GM12875 (cell line): ENCODE measurements at regions not wholly inside any gene's neighbourhood (a gene's known extent, or its start where the extent isn't known, plus 50 kb on each side); places are given as distances from the start of the nearest gene placed in this dataset.

Experiments used
- H3K4me3 ChIP-seq: one replicate; pipeline ENCODE4 v1.5.1; 2011; ENCODE audit warnings: low read depth, low read length, control low read depth
- TF ChIP-seq, protein P1 (sequence below): IDR thresholded peaks from 2 replicates; pipeline ENCODE4 v1.5.1; 2011; ENCODE audit warnings: low read depth, mild to moderate bottlenecking, control low read depth, inconsistent platforms, low read length, moderate library complexity, borderline replicate concordance; ENCODE audit not compliant: insufficient read depth

GRCh38 chr7:116331020-116331419 lies 120.7 kb downstream of the TES start:
- no peak overlapping the region for H3K4me3 ChIP-seq
- TF ChIP-seq, protein P1, sequence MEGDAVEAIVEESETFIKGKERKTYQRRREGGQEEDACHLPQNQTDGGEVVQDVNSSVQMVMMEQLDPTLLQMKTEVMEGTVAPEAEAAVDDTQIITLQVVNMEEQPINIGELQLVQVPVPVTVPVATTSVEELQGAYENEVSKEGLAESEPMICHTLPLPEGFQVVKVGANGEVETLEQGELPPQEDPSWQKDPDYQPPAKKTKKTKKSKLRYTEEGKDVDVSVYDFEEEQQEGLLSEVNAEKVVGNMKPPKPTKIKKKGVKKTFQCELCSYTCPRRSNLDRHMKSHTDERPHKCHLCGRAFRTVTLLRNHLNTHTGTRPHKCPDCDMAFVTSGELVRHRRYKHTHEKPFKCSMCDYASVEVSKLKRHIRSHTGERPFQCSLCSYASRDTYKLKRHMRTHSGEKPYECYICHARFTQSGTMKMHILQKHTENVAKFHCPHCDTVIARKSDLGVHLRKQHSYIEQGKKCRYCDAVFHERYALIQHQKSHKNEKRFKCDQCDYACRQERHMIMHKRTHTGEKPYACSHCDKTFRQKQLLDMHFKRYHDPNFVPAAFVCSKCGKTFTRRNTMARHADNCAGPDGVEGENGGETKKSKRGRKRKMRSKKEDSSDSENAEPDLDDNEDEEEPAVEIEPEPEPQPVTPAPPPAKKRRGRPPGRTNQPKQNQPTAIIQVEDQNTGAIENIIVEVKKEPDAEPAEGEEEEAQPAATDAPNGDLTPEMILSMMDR = no peak

GRCh38 chr7:116332766-116333165 lies 122.4 kb downstream of the TES start:
- no peak overlapping the region for H3K4me3 ChIP-seq
- TF ChIP-seq, protein P1 = no peak

DNA sequence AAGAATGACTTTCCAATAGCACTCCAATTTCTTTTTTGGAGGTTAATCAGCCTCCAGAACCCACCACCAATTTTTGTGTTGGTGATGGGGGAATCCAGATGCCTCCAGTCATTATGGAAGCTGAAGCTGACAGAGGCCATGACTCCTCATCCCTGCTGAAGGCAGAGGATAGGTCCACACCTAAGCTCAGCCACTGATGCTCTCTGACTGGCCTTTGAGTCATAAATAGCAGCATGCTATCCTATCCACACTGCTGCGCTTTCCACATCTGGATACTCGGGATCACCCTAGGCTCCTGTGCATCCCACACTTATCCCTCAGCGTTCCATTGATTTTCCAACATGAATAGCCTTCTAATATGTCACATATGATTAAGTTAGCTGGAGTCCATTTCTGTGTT lies 124.2 kb downstream of the TES start:
- TF ChIP-seq, protein P1 = no peak
- no peak overlapping the region for H3K4me3 ChIP-seq

DNA sequence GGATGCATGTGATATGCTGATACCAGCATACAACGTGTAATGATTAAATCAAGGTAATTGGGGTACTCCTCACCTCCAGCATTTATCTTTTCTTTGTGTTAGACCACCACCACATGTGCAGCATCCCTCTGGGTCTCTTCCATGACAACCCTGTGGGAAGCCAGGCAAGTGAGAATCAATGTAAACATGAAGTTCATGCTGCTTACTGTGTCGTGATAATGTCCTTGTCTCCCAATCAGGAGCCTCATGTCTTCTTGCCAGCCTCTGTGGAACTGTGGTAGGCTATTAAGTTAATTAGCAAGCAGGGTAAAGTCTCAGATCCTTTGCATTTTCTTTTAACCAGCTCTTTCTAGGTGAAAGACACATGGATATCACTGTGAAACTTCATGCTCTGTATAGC lies 126.7 kb downstream of the TES start:
- TF ChIP-seq, protein P1 = no peak

GRCh38 chr7:116337800-116338199 lies 127.5 kb downstream of the TES start:
- H3K4me3 ChIP-seq = no peak overlapping the region
- TF ChIP-seq, protein P1 = no peak

More for the DNA sequence above, 126.7 kb downstream of the TES start:
- H3K4me3 ChIP-seq = no peak overlapping the region

DNA sequence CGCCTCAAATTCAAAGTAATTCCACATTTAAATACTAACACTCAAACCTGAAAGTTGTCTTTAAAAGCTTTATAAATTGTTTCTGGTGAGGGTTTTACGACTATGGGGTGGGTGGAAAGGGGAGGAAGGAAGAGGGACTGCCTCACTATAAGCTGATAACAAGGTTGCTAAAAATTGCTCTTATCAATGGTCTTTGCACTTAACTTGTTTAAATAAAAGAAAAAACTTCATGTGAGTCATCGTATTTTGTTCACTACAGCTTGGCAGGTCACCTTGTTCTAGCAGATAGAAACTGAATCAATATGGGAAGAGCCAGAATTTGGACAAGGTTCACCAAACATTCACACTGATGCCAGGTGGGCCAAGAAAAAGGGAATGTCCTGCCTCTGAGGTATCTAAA lies 129.2 kb downstream of the TES start:
- H3K4me3 ChIP-seq = no peak overlapping the region
- TF ChIP-seq, protein P1 = no peak

GRCh38 chr7:116340201-116340847 lies 130.0 kb downstream of the TES start:
- TF ChIP-seq, protein P1 = no peak
- H3K4me3 ChIP-seq = no peak overlapping the region
